ENCODE measurements at regions not wholly inside any gene's neighbourhood (a gene's known extent, or its start where the extent isn't known, plus 50 kb on each side); places are given as distances from the start of the nearest gene placed in this dataset.

DNA sequence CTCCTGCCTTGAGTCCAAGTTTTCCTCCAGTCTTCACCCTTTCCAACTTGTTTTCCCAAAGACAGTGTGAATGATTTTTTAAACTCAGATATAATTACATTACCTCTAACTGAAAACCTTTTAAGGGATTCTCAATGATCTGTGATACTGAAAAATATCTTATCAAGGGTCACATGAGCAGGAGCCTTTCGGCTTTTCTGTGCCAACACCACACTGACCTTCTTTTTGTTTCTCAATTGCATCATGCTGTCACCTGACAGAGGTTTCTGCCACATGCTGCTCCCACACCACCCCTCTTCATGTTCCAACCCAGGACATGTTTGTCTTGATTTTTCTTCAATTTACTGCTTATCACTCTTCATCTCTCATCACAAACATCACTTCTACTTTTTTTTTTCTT, 820.0 kb downstream of the PRELID2 start:
- Histone ChIP-seq H4K20me1 (replicated peaks; ENCODE audit: insufficient read depth) (no peaks in the 10 kb centered on the region), H3F3A (replicated peaks; ENCODE audit: low read depth) (no peaks in the 10 kb centered on the region), H2AFZ (peak overlapping the region; percentile 90), H3K4me2 (no peak overlapping the region), H3K27ac (ENCODE audit: low read depth) (no peak overlapping the region), H3K27me3 (ENCODE audit: insufficient read depth) (no peaks in the 10 kb centered on the region), H3K9me2 (ENCODE audit: insufficient read depth) (no peaks in the 10 kb centered on the region), H3K79me2 (replicated peaks; ENCODE audit: insufficient read depth) (no peaks in the 10 kb centered on the region), H3K4me1 (ENCODE audit: insufficient read depth) (no peaks in the 10 kb centered on the region), H3K36me3 (ENCODE audit: insufficient read depth) (no peaks in the 10 kb centered on the region), H3K4me3 (no peak overlapping the region)
- Mint-ChIP-seq H3K9me3 (no peaks in the 10 kb centered on the region), H3K4me3 (no peak overlapping the region), H3K27ac (no peak overlapping the region; the same call in 1 of the 2 replicates), H3K36me3 (ENCODE audit: low read depth) (no peaks in the 10 kb centered on the region), H3K27me3 (ENCODE audit: insufficient read depth, low read depth, poor library complexity) (no peaks in the 10 kb centered on the region), H3K4me1 (peaks cover 3% of the 10 kb centered on the region; the same call in 1 of the 3 replicates)
- ATAC-seq (no peak), DNase-seq (ENCODE audit: low spot score) (no peak)
- TF ChIP-seq EZH2 (IDR thresholded peaks at IDR 0.05; ENCODE audit: low read depth, unreplicated experiment) = no peak
- no peak for TF ChIP-seq NANOG (IDR thresholded peaks at IDR 0.05; ENCODE audit: borderline replicate concordance)
- no peak for TF ChIP-seq ZNF331 (CRISPR knock-in tag; IDR thresholded peaks at IDR 0.05; ENCODE audit: low read depth)
- TF ChIP-seq ZNF114 (CRISPR knock-in tag; IDR thresholded peaks at IDR 0.05) = no peak
- TF ChIP-seq STAT1 (IDR thresholded peaks at IDR 0.05; ENCODE audit: unreplicated experiment) = no peak
- TF ChIP-seq, protein P1, sequence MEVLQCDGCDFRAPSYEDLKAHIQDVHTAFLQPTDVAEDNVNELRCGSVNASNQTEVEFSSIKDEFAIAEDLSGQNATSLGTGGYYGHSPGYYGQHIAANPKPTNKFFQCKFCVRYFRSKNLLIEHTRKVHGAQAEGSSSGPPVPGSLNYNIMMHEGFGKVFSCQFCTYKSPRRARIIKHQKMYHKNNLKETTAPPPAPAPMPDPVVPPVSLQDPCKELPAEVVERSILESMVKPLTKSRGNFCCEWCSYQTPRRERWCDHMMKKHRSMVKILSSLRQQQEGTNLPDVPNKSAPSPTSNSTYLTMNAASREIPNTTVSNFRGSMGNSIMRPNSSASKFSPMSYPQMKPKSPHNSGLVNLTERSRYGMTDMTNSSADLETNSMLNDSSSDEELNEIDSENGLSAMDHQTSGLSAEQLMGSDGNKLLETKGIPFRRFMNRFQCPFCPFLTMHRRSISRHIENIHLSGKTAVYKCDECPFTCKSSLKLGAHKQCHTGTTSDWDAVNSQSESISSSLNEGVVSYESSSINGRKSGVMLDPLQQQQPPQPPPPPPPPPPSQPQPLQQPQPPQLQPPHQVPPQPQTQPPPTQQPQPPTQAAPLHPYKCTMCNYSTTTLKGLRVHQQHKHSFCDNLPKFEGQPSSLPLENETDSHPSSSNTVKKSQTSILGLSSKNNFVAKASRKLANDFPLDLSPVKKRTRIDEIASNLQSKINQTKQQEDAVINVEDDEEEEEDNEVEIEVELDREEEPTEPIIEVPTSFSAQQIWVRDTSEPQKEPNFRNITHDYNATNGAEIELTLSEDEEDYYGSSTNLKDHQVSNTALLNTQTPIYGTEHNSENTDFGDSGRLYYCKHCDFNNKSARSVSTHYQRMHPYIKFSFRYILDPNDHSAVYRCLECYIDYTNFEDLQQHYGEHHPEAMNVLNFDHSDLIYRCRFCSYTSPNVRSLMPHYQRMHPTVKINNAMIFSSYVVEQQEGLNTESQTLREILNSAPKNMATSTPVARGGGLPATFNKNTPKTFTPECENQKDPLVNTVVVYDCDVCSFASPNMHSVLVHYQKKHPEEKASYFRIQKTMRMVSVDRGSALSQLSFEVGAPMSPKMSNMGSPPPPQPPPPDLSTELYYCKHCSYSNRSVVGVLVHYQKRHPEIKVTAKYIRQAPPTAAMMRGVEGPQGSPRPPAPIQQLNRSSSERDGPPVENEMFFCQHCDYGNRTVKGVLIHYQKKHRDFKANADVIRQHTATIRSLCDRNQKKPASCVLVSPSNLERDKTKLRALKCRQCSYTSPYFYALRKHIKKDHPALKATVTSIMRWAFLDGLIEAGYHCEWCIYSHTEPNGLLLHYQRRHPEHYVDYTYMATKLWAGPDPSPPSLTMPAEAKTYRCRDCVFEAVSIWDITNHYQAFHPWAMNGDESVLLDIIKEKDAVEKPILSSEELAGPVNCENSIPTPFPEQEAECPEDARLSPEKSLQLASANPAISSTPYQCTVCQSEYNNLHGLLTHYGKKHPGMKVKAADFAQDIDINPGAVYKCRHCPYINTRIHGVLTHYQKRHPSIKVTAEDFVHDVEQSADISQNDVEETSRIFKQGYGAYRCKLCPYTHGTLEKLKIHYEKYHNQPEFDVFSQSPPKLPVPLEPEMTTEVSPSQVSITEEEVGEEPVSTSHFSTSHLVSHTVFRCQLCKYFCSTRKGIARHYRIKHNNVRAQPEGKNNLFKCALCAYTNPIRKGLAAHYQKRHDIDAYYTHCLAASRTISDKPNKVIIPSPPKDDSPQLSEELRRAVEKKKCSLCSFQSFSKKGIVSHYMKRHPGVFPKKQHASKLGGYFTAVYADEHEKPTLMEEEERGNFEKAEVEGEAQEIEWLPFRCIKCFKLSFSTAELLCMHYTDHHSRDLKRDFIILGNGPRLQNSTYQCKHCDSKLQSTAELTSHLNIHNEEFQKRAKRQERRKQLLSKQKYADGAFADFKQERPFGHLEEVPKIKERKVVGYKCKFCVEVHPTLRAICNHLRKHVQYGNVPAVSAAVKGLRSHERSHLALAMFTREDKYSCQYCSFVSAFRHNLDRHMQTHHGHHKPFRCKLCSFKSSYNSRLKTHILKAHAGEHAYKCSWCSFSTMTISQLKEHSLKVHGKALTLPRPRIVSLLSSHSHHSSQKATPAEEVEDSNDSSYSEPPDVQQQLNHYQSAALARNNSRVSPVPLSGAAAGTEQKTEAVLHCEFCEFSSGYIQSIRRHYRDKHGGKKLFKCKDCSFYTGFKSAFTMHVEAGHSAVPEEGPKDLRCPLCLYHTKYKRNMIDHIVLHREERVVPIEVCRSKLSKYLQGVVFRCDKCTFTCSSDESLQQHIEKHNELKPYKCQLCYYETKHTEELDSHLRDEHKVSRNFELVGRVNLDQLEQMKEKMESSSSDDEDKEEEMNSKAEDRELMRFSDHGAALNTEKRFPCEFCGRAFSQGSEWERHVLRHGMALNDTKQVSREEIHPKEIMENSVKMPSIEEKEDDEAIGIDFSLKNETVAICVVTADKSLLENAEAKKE (CRISPR knock-in tag; IDR thresholded peaks at IDR 0.05) = no peak
- no peak for TF ChIP-seq POLR2AphosphoS5 (IDR thresholded peaks at IDR 0.05; ENCODE audit: low read depth)
- no peak for TF ChIP-seq JUNB (IDR thresholded peaks at IDR 0.05; ENCODE audit: unreplicated experiment)
- no peak for TF ChIP-seq CREB1 (CRISPR knock-in tag; IDR thresholded peaks at IDR 0.05; ENCODE audit: low read depth)
- TF ChIP-seq, protein P2, sequence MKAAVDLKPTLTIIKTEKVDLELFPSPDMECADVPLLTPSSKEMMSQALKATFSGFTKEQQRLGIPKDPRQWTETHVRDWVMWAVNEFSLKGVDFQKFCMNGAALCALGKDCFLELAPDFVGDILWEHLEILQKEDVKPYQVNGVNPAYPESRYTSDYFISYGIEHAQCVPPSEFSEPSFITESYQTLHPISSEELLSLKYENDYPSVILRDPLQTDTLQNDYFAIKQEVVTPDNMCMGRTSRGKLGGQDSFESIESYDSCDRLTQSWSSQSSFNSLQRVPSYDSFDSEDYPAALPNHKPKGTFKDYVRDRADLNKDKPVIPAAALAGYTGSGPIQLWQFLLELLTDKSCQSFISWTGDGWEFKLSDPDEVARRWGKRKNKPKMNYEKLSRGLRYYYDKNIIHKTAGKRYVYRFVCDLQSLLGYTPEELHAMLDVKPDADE (IDR thresholded peaks at IDR 0.05) = no peak
- no peak for TF ChIP-seq EZH2phosphoT487 (IDR thresholded peaks at IDR 0.05; ENCODE audit: unreplicated experiment)
- TF ChIP-seq REST (IDR thresholded peaks at IDR 0.05; ENCODE audit: unreplicated experiment) = no peak
- no peak for TF ChIP-seq CTCF (conservative IDR thresholded peaks at IDR 0.05; ENCODE audit: low read depth in 2 of 2)

All from GM23338 (cell line).